Mesenchymal stem cell (in vitro differentiated cells and primary cell): ENCODE measurements at regions not wholly inside any gene's neighbourhood (a gene's known extent, or its start where the extent isn't known, plus 50 kb on each side); places are given as distances from the start of the nearest gene placed in this dataset.

Source experiments
- DNase-seq: peaks from one replicate; pipeline ENCODE4 v3.0.0-alpha.2; 2013
- H2AFZ ChIP-seq: one replicate; pipeline ENCODE4 v1.6.1; 2013; ENCODE audit warnings: low read depth, mild to moderate bottlenecking, control low read depth, inconsistent platforms, low read length, moderate library complexity
- H2AK5ac ChIP-seq: 2 replicates; pipeline ENCODE4 v1.6.1; 2013; ENCODE audit warnings: low read length, moderate library complexity, mild to moderate bottlenecking, inconsistent platforms; ENCODE audit not compliant: severe bottlenecking
- H2BK120ac ChIP-seq: one replicate; pipeline ENCODE4 v1.6.1; 2013; ENCODE audit warnings: low read depth, mild to moderate bottlenecking, inconsistent platforms, low read length, moderate library complexity
- H2BK12ac ChIP-seq, 2 experiments: one replicate each; pipeline ENCODE4 v1.6.1; 2013; ENCODE audit warnings: inconsistent platforms in 2 of 2, low read length in 2 of 2, mild to moderate bottlenecking in 2 of 2, moderate library complexity in 2 of 2, control low read depth in 1 of 2
- H2BK15ac ChIP-seq: one replicate; pipeline ENCODE4 v1.6.1; 2013; ENCODE audit warnings: mild to moderate bottlenecking, low read depth, inconsistent platforms; ENCODE audit not compliant: poor library complexity, severe bottlenecking
- H2BK5ac ChIP-seq: 2 replicates; pipeline ENCODE4 v1.6.1; 2013; ENCODE audit warnings: low read depth, mild to moderate bottlenecking, low read length, control low read depth, inconsistent platforms; ENCODE audit not compliant: poor library complexity, severe bottlenecking
- H3K14ac ChIP-seq, 2 experiments: one replicate each; pipeline ENCODE4 v1.6.1; 2013; ENCODE audit warnings: inconsistent platforms in 2 of 2, low read length in 2 of 2, control low read depth in 1 of 2, mild to moderate bottlenecking in 1 of 2, moderate library complexity in 1 of 2
- H3K18ac ChIP-seq, 2 experiments: one replicate each; pipeline ENCODE4 v1.6.1; 2013; ENCODE audit warnings: inconsistent platforms in 2 of 2, low read length in 2 of 2, control low read depth in 1 of 2, low read depth in 1 of 2, mild to moderate bottlenecking in 1 of 2
- H3K23ac ChIP-seq, 2 experiments: one replicate each; pipeline ENCODE4 v1.6.1; 2013; ENCODE audit warnings: inconsistent platforms in 2 of 2, low read length in 2 of 2, mild to moderate bottlenecking in 2 of 2, moderate library complexity in 2 of 2, control low read depth in 1 of 2
- H3K27ac ChIP-seq: 2 replicates; pipeline ENCODE4 v1.5.1; 2013; ENCODE audit warnings: mild to moderate bottlenecking, moderate library complexity, low read length, control low read depth, inconsistent platforms; ENCODE audit not compliant: poor library complexity, severe bottlenecking
- H3K27me3 ChIP-seq, 2 experiments: 2 replicates each; pipeline versions ENCODE4 v1.6.1 to v1.7.0; 2013; ENCODE audit warnings: low read length in 2 of 2, mild to moderate bottlenecking in 2 of 2, moderate library complexity in 2 of 2, control low read depth in 1 of 2, inconsistent platforms in 1 of 2; ENCODE audit not compliant: control insufficient read depth in 1 of 2, insufficient read depth in 1 of 2
- H3K36me3 ChIP-seq, 2 experiments: 2 replicates each; pipeline versions ENCODE4 v1.6.1 to v1.7.0; 2013; ENCODE audit warnings: low read length in 2 of 2, control low read depth in 1 of 2, inconsistent platforms in 1 of 2, low read depth in 1 of 2, mild to moderate bottlenecking in 1 of 2; ENCODE audit not compliant: insufficient read depth in 2 of 2, control insufficient read depth in 1 of 2
- H3K4ac ChIP-seq, 2 experiments: one replicate each; pipeline ENCODE4 v1.6.1; 2013; ENCODE audit warnings: inconsistent platforms in 2 of 2, low read length in 2 of 2, mild to moderate bottlenecking in 2 of 2, moderate library complexity in 2 of 2, control low read depth in 1 of 2, low read depth in 1 of 2
- H3K4me1 ChIP-seq: 2 replicates; pipeline ENCODE4 v1.6.1; 2013; ENCODE audit warnings: low read depth, low read length, control low read depth; ENCODE audit not compliant: control insufficient read depth, insufficient read depth
- H3K4me2 ChIP-seq: 2 replicates; pipeline ENCODE4 v1.6.1; 2013; ENCODE audit warnings: low read length, mild to moderate bottlenecking, inconsistent platforms; ENCODE audit not compliant: poor library complexity, severe bottlenecking
- H3K4me3 ChIP-seq, 2 experiments: 2 replicates each; pipeline versions ENCODE4 v1.5.1 to v1.7.0; 2013; ENCODE audit warnings: low read length in 2 of 2, mild to moderate bottlenecking in 2 of 2, control low read depth in 1 of 2, low read depth in 1 of 2; ENCODE audit not compliant: insufficient read depth in 1 of 2
- H3K79me1 ChIP-seq: replicated peaks from 2 replicates; pipeline ENCODE4 v1.6.1; 2013; ENCODE audit warnings: mild to moderate bottlenecking, control low read depth, low read length, inconsistent platforms; ENCODE audit not compliant: poor library complexity, severe bottlenecking
- H3K9ac ChIP-seq: 2 replicates; pipeline ENCODE4 v1.7.0; 2013; ENCODE audit warnings: mild to moderate bottlenecking, low read length, moderate library complexity
- H3K9me3 ChIP-seq: 2 replicates; pipeline ENCODE4 v1.7.0; 2013; ENCODE audit warnings: mild to moderate bottlenecking, low read length; ENCODE audit not compliant: control insufficient read depth
- H4K8ac ChIP-seq: one replicate; pipeline ENCODE4 v1.6.1; 2013; ENCODE audit warnings: inconsistent platforms, mild to moderate bottlenecking, low read length, moderate library complexity
- H4K91ac ChIP-seq: one replicate; pipeline ENCODE4 v1.6.1; 2013; ENCODE audit warnings: mild to moderate bottlenecking, low read length, inconsistent platforms
- WGBS: methylation state at CpG from one replicate; pipeline ENCODE4 v1.1.7; 2013; ENCODE audit warnings: mixed read lengths; 5-methylcytosine and 5-hydroxymethylcytosine counted together

DNA sequence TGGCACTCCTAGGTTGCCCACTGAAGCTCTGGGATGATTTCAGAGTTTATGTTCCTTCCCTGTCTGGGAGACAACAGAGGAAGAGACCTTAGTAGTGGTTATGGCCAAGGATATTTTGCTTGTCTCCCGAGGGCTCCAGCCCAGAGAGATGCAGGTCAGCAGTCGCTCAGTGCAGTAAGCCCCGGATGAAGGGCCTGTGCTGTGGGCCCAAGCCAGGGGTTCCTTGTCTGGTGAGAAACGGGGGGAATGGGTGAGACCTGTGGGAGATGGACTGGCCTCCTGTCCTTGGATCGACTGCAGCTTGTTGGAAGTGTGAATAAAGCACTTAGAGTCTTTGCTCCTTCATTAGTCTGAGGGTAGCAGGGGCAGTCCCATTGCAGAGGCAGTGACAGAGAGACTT lies 260.7 kb upstream of the RIOK2 start:
- H3K4me2 ChIP-seq: no peak overlapping the region
- H3K27ac ChIP-seq: no peak overlapping the region
- H3K18ac ChIP-seq: no peak overlapping the region
- H3K79me1 ChIP-seq: no peaks in the 10 kb centered on the region
- no peak overlapping the region for H3K23ac ChIP-seq
- H3K27me3 ChIP-seq: no peaks in the 10 kb centered on the region
- no peak overlapping the region for H2BK120ac ChIP-seq
- no peak overlapping the region for H3K4ac ChIP-seq
- no peaks in the 10 kb centered on the region for H3K4me1 ChIP-seq
- H2BK15ac ChIP-seq: no peak overlapping the region
- WGBS: 79% methylated on average over 5 of the region's 5 CpGs
- H3K14ac ChIP-seq: no peak overlapping the region
- no peak overlapping the region for H3K9ac ChIP-seq
- H2BK5ac ChIP-seq: no peak overlapping the region
- no peak overlapping the region for H2BK12ac ChIP-seq
- H2AK5ac ChIP-seq: no peak overlapping the region
- no peak overlapping the region for H4K8ac ChIP-seq
- no peak for DNase-seq
- H3K36me3 ChIP-seq: no peaks in the 10 kb centered on the region
- no peak overlapping the region for H2AFZ ChIP-seq
- H4K91ac ChIP-seq: no peak overlapping the region
- peaks cover 27% of the 10 kb centered on the region for H3K9me3 ChIP-seq
- H3K4me3 ChIP-seq: no peak overlapping the region

GRCh38 chr5:97449172-97449571 lies 266.1 kb upstream of the RIOK2 start:
- no peak overlapping the region for H2BK15ac ChIP-seq
- no peaks in the 10 kb centered on the region for H3K4me1 ChIP-seq
- H3K9me3 ChIP-seq: peaks cover 10% of the 10 kb centered on the region
- no peak overlapping the region for H2AK5ac ChIP-seq
- no peak overlapping the region for H2BK120ac ChIP-seq
- no peaks in the 10 kb centered on the region for H3K36me3 ChIP-seq
- no peak overlapping the region for H3K14ac ChIP-seq
- H3K4me3 ChIP-seq: no peak overlapping the region
- WGBS: 75% methylated on average over 3 of the region's 3 CpGs
- H3K18ac ChIP-seq: no peak overlapping the region
- no peak overlapping the region for H3K23ac ChIP-seq
- H2BK5ac ChIP-seq: no peak overlapping the region
- no peak overlapping the region for H4K8ac ChIP-seq
- no peak overlapping the region for H4K91ac ChIP-seq
- H3K4ac ChIP-seq: no peak overlapping the region
- no peaks in the 10 kb centered on the region for H3K27me3 ChIP-seq
- no peak overlapping the region for H3K4me2 ChIP-seq
- no peak overlapping the region for H2AFZ ChIP-seq
- no peak for DNase-seq
- no peak overlapping the region for H3K27ac ChIP-seq
- H3K79me1 ChIP-seq: no peaks in the 10 kb centered on the region
- H3K9ac ChIP-seq: no peak overlapping the region
- no peak overlapping the region for H2BK12ac ChIP-seq

DNA sequence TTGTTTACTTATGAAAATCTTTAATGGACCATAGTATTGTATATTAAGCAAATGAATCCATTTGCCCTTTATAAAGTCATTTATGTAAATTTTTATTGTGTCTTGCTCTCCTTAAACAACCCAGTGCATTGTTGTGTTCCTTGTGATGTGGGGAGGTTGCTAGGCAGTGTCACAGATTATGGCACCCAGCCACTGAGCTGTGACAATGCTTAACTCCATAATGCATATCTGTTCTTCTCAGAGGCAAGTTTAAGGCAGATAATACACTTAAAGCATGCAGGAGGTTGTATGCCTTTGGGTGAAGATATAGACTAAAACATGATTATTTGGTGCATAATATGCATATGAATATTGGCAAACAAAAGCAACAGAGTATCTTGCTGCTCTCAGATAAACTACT lies 269.6 kb upstream of the RIOK2 start:
- DNase-seq: no peak
- no peaks in the 10 kb centered on the region for H3K79me1 ChIP-seq
- no peak overlapping the region for H3K14ac ChIP-seq
- H2AFZ ChIP-seq: no peak overlapping the region
- H4K91ac ChIP-seq: no peak overlapping the region
- no peak overlapping the region for H3K4me2 ChIP-seq
- no peak overlapping the region for H3K4me3 ChIP-seq
- no peaks in the 10 kb centered on the region for H3K36me3 ChIP-seq
- no peaks in the 10 kb centered on the region for H3K9me3 ChIP-seq
- H3K27ac ChIP-seq: no peak overlapping the region
- H3K18ac ChIP-seq: no peak overlapping the region
- H3K27me3 ChIP-seq: no peaks in the 10 kb centered on the region
- H4K8ac ChIP-seq: no peak overlapping the region
- no peak overlapping the region for H2BK5ac ChIP-seq
- H3K4me1 ChIP-seq: no peaks in the 10 kb centered on the region
- H3K9ac ChIP-seq: no peak overlapping the region
- H2BK15ac ChIP-seq: no peak overlapping the region
- no peak overlapping the region for H2BK120ac ChIP-seq
- no peak overlapping the region for H2AK5ac ChIP-seq
- no peak overlapping the region for H3K4ac ChIP-seq
- no peak overlapping the region for H2BK12ac ChIP-seq
- H3K23ac ChIP-seq: no peak overlapping the region

DNA sequence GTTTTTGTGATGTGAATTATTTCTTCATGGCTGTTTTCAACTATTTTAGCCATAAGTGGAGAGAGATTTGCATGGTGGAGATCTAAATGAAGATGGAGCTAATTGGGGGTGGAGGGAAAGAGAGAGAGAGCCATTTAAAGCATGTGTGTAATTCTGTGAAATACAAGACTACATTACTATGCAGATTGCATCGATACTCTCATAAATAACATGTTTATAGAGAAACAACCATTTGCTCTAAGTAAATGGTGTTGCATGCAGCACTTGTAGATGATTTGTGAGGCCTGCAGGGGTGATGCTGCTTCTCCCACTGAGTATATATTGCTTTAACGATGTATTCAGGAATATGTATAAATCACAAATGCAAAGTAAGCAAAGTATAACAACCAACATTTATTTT lies 270.2 kb upstream of the RIOK2 start:
- H3K36me3 ChIP-seq: no peaks in the 10 kb centered on the region
- H4K8ac ChIP-seq: no peak overlapping the region
- no peaks in the 10 kb centered on the region for H3K4me1 ChIP-seq
- no peak overlapping the region for H3K14ac ChIP-seq
- no peak overlapping the region for H3K9ac ChIP-seq
- no peak overlapping the region for H2AK5ac ChIP-seq
- H4K91ac ChIP-seq: no peak overlapping the region
- no peaks in the 10 kb centered on the region for H3K79me1 ChIP-seq
- no peak overlapping the region for H3K18ac ChIP-seq
- H2BK12ac ChIP-seq: no peak overlapping the region
- no peak overlapping the region for H2BK15ac ChIP-seq
- H3K27me3 ChIP-seq: no peaks in the 10 kb centered on the region
- H3K9me3 ChIP-seq: no peaks in the 10 kb centered on the region
- no CpG with 5 or more reads among the region's 2 CpGs for WGBS
- no peak overlapping the region for H3K27ac ChIP-seq
- H3K4ac ChIP-seq: no peak overlapping the region
- no peak overlapping the region for H3K4me3 ChIP-seq
- no peak for DNase-seq
- no peak overlapping the region for H3K23ac ChIP-seq
- no peak overlapping the region for H3K4me2 ChIP-seq
- no peak overlapping the region for H2AFZ ChIP-seq
- no peak overlapping the region for H2BK120ac ChIP-seq
- no peak overlapping the region for H2BK5ac ChIP-seq
